GM12878 (cell line): ENCODE measurements at regions not wholly inside any gene's neighbourhood (a gene's known extent, or its start where the extent isn't known, plus 50 kb on each side); places are given as distances from the start of the nearest gene placed in this dataset.
A peak's percentile ranks its signal among the peaks of the same experiment; 100 is the strongest.

Experiments
- BMI1 ChIP-seq: fragments of 450-650 bp; IDR thresholded peaks from 2 replicates; pipeline ENCODE4 v1.6.1; 2016; ENCODE audit warnings: mild to moderate bottlenecking, moderate library complexity, borderline replicate concordance
- DPF2 ChIP-seq: fragments of 450-650 bp; IDR thresholded peaks from 2 replicates; pipeline ENCODE4 v1.6.1; 2017; ENCODE audit warnings: mild to moderate bottlenecking
- FOS ChIP-seq: IDR thresholded peaks from 3 replicates; pipeline ENCODE4 v1.6.1; 2011; ENCODE audit warnings: borderline replicate concordance; ENCODE audit not compliant: insufficient read length; ENCODE audit errors: extremely low read depth
- FOXK2 ChIP-seq: fragments of 450-650 bp; IDR thresholded peaks from 2 replicates; pipeline ENCODE4 v1.6.1; 2017; ENCODE audit warnings: mild to moderate bottlenecking, moderate library complexity
- JUNB ChIP-seq: IDR thresholded peaks from 2 replicates; pipeline ENCODE4 v1.6.1; 2016; ENCODE audit warnings: antibody characterized with exemption, mild to moderate bottlenecking
- KAT2A ChIP-seq: conservative IDR thresholded peaks from 2 replicates; pipeline ENCODE4 v1.6.1; 2011; ENCODE audit warnings: low read depth, low read length; ENCODE audit not compliant: control insufficient read depth
- KDM1A ChIP-seq: fragments of 200-600 bp; sonication (generic); IDR thresholded peaks from 2 replicates; pipeline ENCODE4 v1.6.1; 2016; ENCODE audit warnings: borderline replicate concordance
- NFXL1 ChIP-seq: fragments of 450-650 bp; IDR thresholded peaks from 2 replicates; pipeline ENCODE4 v1.6.1; 2017; ENCODE audit warnings: antibody characterized with exemption, mild to moderate bottlenecking, borderline replicate concordance
- NR2C1 ChIP-seq: fragments of 450-650 bp; IDR thresholded peaks from 2 replicates; pipeline ENCODE4 v1.6.1; 2017; ENCODE audit warnings: antibody characterized with exemption, mild to moderate bottlenecking, moderate library complexity
- NR2C2 ChIP-seq: IDR thresholded peaks from 2 replicates; pipeline ENCODE4 v1.6.1; 2011; ENCODE audit warnings: borderline replicate concordance, low read depth; ENCODE audit not compliant: control insufficient read depth, insufficient read length
- POLR2A ChIP-seq: IDR thresholded peaks from 2 replicates; pipeline ENCODE4 v1.6.1; 2011; ENCODE audit warnings: low read depth, mild to moderate bottlenecking, low read length
- POLR2AphosphoS5 ChIP-seq: IDR thresholded peaks from 2 replicates; pipeline ENCODE4 v1.6.1; 2011; ENCODE audit warnings: mild to moderate bottlenecking, low read length, inconsistent platforms
- RB1 ChIP-seq: fragments of 450-650 bp; formaldehyde crosslinking; IDR thresholded peaks from 2 replicates; pipeline ENCODE4 v1.6.1; 2017; ENCODE audit warnings: mild to moderate bottlenecking, borderline replicate concordance
- RBBP5 ChIP-seq: fragments of 200-600 bp; sonication (generic); conservative IDR thresholded peaks from 2 replicates; pipeline ENCODE4 v1.6.1; 2016
- SIN3A ChIP-seq: IDR thresholded peaks from 2 replicates; pipeline ENCODE4 v1.6.1; 2012; ENCODE audit warnings: low read depth, low read length, improper control_type of control experiment
- SMARCA5 ChIP-seq: fragments of 450-650 bp; IDR thresholded peaks from 2 replicates; pipeline ENCODE4 v1.6.1; 2017; ENCODE audit warnings: mild to moderate bottlenecking
- SRF ChIP-seq, 2 experiments: IDR thresholded peaks; 2 replicates each; pipeline ENCODE4 v1.6.1; 2011; ENCODE audit warnings: low read depth in 2 of 2, low read length in 2 of 2, mild to moderate bottlenecking in 1 of 2, moderate library complexity in 1 of 2
- SUPT20H ChIP-seq: IDR thresholded peaks from 2 replicates; pipeline ENCODE4 v1.6.1; 2011; ENCODE audit warnings: low read depth, mild to moderate bottlenecking, low read length, moderate library complexity, borderline replicate concordance; ENCODE audit not compliant: control insufficient read depth
- TCF7 ChIP-seq: IDR thresholded peaks from 2 replicates; pipeline ENCODE4 v1.6.1; 2014; ENCODE audit warnings: antibody characterized with exemption, borderline replicate concordance
- ZNF274 ChIP-seq: IDR thresholded peaks from one replicate; pipeline ENCODE4 v1.8.0; 2011; ENCODE audit not compliant: insufficient read length, insufficient read depth
- ZNF384 ChIP-seq: IDR thresholded peaks from 2 replicates; pipeline ENCODE4 v1.6.1; 2012; ENCODE audit warnings: low read depth, mild to moderate bottlenecking, low read length, improper control_type of control experiment, borderline replicate concordance
- ZNF622 ChIP-seq: fragments of 450-650 bp; IDR thresholded peaks from 2 replicates; pipeline ENCODE4 v1.6.1; 2017; ENCODE audit warnings: mild to moderate bottlenecking, inconsistent platforms
- TF ChIP-seq, protein P1 (sequence below): fragments of 450-650 bp; IDR thresholded peaks from 2 replicates; pipeline ENCODE4 v1.6.1; 2016; ENCODE audit warnings: mild to moderate bottlenecking
- TF ChIP-seq, protein P2 (sequence below): IDR thresholded peaks from 2 replicates; pipeline ENCODE4 v1.6.1; 2011; ENCODE audit warnings: borderline replicate concordance, low read depth, mild to moderate bottlenecking, moderate library complexity, mixed read lengths, low read length; ENCODE audit not compliant: insufficient read depth; ENCODE audit errors: extremely low read length
- TF ChIP-seq, protein P3 (sequence below): IDR thresholded peaks from 2 replicates; pipeline ENCODE4 v1.6.1; 2011; ENCODE audit warnings: low read depth, low read length, improper control_type of control experiment, borderline replicate concordance
- TF ChIP-seq, protein P4 (sequence below): IDR thresholded peaks from 2 replicates; pipeline ENCODE4 v1.6.1; 2012; ENCODE audit warnings: low read depth, low read length, improper control_type of control experiment
- TF ChIP-seq, protein P5 (sequence below): fragments of 450-650 bp; IDR thresholded peaks from 2 replicates; pipeline ENCODE4 v1.6.1; 2016; ENCODE audit warnings: mild to moderate bottlenecking, moderate library complexity, borderline replicate concordance

DNA sequence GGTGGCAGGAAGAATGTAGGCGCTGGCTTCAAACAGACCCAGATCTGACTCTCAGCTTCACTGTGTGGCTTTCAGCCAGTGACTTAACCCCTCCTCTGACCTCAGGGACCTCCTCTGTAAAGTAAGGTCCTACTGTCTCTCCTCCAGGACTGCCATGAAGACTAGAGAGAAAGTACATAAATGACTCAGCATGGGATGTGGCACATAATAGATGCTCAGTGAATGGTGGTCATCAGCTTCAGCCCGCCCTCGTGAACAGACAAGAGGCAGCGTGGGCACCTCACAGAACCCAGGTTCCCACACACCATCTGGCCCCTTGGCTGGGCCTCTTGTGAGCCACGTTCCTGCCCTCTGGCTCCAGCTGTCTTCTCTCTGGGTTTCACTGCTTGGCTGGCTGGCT, 126.0 kb downstream of the SYF2 start (continued):
- TF ChIP-seq NFXL1 (no peak), BMI1 (no peak), POLR2AphosphoS5 (no peak), FOXK2 (no peak), FOS (no peak), RB1 (no peak), JUNB (peak; percentile 70), SRF (IDR thresholded peaks at IDR 0.05; ENCODE audit: low read depth in 2 of 2, low read length in 2 of 2) (no peak), NR2C2 (no peak), DPF2 (no peak), TCF7 (no peak), KAT2A (no peak), ZNF384 (no peak), ZNF622 (no peak), SMARCA5 (no peak), NR2C1 (no peak), KDM1A (no peak), RBBP5 (no peak), SIN3A (no peak), SUPT20H (no peak), POLR2A (no peak), ZNF274 (no peak)
- TF ChIP-seq, protein P1, sequence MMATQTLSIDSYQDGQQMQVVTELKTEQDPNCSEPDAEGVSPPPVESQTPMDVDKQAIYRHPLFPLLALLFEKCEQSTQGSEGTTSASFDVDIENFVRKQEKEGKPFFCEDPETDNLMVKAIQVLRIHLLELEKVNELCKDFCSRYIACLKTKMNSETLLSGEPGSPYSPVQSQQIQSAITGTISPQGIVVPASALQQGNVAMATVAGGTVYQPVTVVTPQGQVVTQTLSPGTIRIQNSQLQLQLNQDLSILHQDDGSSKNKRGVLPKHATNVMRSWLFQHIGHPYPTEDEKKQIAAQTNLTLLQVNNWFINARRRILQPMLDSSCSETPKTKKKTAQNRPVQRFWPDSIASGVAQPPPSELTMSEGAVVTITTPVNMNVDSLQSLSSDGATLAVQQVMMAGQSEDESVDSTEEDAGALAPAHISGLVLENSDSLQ: no peak
- TF ChIP-seq, protein P2, sequence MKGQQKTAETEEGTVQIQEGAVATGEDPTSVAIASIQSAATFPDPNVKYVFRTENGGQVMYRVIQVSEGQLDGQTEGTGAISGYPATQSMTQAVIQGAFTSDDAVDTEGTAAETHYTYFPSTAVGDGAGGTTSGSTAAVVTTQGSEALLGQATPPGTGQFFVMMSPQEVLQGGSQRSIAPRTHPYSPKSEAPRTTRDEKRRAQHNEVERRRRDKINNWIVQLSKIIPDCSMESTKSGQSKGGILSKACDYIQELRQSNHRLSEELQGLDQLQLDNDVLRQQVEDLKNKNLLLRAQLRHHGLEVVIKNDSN: no peak
- TF ChIP-seq, protein P3, sequence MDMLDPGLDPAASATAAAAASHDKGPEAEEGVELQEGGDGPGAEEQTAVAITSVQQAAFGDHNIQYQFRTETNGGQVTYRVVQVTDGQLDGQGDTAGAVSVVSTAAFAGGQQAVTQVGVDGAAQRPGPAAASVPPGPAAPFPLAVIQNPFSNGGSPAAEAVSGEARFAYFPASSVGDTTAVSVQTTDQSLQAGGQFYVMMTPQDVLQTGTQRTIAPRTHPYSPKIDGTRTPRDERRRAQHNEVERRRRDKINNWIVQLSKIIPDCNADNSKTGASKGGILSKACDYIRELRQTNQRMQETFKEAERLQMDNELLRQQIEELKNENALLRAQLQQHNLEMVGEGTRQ: no peak
- TF ChIP-seq, protein P4, sequence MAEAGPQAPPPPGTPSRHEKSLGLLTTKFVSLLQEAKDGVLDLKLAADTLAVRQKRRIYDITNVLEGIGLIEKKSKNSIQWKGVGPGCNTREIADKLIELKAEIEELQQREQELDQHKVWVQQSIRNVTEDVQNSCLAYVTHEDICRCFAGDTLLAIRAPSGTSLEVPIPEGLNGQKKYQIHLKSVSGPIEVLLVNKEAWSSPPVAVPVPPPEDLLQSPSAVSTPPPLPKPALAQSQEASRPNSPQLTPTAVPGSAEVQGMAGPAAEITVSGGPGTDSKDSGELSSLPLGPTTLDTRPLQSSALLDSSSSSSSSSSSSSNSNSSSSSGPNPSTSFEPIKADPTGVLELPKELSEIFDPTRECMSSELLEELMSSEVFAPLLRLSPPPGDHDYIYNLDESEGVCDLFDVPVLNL: no peak
- TF ChIP-seq, protein P5, sequence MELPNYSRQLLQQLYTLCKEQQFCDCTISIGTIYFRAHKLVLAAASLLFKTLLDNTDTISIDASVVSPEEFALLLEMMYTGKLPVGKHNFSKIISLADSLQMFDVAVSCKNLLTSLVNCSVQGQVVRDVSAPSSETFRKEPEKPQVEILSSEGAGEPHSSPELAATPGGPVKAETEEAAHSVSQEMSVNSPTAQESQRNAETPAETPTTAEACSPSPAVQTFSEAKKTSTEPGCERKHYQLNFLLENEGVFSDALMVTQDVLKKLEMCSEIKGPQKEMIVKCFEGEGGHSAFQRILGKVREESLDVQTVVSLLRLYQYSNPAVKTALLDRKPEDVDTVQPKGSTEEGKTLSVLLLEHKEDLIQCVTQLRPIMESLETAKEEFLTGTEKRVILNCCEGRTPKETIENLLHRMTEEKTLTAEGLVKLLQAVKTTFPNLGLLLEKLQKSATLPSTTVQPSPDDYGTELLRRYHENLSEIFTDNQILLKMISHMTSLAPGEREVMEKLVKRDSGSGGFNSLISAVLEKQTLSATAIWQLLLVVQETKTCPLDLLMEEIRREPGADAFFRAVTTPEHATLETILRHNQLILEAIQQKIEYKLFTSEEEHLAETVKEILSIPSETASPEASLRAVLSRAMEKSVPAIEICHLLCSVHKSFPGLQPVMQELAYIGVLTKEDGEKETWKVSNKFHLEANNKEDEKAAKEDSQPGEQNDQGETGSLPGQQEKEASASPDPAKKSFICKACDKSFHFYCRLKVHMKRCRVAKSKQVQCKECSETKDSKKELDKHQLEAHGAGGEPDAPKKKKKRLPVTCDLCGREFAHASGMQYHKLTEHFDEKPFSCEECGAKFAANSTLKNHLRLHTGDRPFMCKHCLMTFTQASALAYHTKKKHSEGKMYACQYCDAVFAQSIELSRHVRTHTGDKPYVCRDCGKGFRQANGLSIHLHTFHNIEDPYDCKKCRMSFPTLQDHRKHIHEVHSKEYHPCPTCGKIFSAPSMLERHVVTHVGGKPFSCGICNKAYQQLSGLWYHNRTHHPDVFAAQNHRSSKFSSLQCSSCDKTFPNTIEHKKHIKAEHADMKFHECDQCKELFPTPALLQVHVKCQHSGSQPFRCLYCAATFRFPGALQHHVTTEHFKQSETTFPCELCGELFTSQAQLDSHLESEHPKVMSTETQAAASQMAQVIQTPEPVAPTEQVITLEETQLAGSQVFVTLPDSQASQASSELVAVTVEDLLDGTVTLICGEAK: no peak
